ENCODE measurements at regions not wholly inside any gene's neighbourhood (a gene's known extent, or its start where the extent isn't known, plus 50 kb on each side); places are given as distances from the start of the nearest gene placed in this dataset.

GRCh38 chr4:45646885-45647590 is 476.8 kb downstream of the GABRG1 start:
- no peak for DNase-seq

GRCh38 chr4:45640281-45640680 is 483.6 kb downstream of the GABRG1 start:
- DNase-seq: no peak

- no peak for DNase-seq
Observed at GRCh38 chr4:45638641-45639040, 485.2 kb downstream of the GABRG1 start.

DNA sequence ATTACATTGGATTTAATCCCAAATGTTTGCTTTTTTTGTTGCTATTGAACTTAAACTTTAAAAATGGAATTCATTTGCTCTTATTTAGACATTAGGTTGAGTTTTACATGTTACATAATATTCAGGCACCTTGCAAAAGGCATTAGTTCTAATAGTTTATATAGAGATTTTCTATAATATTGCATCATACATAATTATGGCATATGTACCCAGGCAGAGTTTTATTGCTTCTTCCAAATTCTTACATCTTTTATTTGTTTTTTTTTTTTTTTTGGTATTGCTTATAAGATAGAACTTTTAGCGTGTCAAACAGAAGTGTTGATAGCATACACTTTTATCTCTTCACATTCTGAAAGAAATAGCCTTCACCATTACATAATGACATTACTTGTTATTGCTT is 487.7 kb downstream of the GABRG1 start:
- no peak for DNase-seq

DNA sequence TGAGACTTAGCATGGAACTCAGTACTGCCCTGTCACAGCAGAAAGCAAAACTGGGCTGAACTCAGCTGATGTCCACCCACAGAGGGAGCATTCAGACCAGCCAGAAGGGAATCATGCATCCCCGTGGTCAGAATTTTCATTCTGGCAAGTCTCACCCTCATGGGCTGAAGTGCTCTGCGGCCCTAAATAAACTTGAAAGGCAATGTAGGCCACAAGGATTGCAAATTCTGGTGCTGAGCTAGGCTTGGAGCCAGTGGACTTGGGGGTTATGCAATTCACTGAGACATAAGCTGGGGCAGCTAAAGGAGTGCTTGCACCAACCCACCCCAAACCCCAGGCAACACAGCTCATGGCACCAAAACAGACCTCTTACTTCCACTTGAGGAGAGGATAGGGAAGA is 494.1 kb downstream of the GABRG1 start:
- no peak for DNase-seq

- no peak for DNase-seq
Observed at GRCh38 chr4:45621971-45622370, 501.9 kb downstream of the GABRG1 start.

GRCh38 chr4:45620808-45621207 is 503.0 kb downstream of the GABRG1 start:
- no peak for DNase-seq

- no peak for DNase-seq
Observed at GRCh38 chr4:45596379-45597101, 527.3 kb downstream of the GABRG1 start.

GRCh38 chr4:45580334-45580733 is 543.5 kb downstream of the GABRG1 start:
- DNase-seq: peak; percentile 6 to 21

GRCh38 chr4:45578874-45579273 is 545.0 kb downstream of the GABRG1 start:
- no peak for DNase-seq

DNA sequence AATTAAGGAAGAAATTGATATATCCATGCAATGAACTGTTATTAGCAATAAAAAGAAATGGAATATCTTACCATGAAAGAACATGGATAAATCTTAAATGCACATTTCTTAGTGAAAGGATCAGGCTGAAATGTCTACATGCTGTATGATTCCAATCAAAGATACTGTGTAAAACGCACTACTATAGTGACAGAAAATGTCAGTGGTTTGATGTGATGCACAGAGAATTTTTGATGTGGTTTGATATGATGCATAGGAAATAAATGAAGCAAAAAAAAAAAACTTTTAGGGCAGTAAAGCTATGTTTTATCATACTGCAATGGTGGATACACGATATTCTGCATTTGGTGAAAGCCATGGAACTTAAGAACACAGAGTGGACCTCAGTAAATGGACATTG is 547.6 kb downstream of the GABRG1 start:
- no peak for DNase-seq

- DNase-seq: no peak
Observed at GRCh38 chr4:45569619-45570018, 554.2 kb downstream of the GABRG1 start.

- no peak for DNase-seq
Observed at GRCh38 chr4:45568694-45569093, 555.2 kb downstream of the GABRG1 start.

- no peak for DNase-seq
Observed at GRCh38 chr4:45566896-45567603, 556.8 kb downstream of the GABRG1 start.

DNA sequence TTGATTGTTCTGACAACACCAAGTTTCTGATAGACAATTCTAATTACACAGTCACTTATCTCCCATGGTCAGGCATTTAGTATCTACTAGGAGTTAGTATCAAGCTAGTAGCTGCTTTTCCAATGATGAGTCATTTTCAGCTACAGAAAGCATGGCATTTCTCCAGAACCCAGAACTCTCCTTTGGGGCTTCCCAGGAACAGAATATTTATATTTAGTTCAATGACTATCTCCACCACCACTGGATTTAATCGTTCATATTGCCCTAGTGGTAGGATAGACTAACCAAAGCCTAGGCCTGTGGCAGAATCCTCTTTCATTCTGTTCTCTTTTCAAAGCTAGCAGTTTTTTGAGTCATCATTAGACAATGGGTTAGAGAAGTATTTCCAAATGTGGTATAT is 569.4 kb downstream of the GABRG1 start:
- DNase-seq: no peak

DNA sequence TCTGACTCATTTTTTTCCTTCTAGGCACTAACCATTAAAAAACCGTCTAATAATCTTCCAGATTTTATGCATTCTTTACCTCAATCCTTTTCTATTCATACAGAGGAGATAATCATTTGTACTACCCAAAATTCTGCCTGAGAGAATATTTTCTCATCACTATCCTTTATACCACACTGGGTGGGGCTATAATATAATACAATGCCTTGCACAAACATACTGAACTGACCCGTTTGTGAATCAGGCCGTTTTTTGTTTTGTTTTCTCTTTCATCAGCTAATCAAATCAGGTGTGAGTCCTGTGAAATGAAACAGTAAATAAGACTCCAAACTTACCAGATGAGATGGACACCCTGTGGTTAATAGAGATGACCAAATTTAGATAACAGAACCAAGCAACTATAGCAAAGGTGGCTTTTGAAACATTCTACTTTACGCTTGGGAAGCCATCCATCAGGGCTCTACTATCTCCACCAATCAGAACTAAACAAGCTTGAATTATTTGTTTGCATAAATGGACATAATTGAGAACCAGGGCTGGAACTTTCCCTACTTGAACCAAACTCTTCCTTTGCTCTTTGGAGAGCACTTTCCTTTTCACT is 573.0 kb downstream of the GABRG1 start:
- DNase-seq: no peak

DNA sequence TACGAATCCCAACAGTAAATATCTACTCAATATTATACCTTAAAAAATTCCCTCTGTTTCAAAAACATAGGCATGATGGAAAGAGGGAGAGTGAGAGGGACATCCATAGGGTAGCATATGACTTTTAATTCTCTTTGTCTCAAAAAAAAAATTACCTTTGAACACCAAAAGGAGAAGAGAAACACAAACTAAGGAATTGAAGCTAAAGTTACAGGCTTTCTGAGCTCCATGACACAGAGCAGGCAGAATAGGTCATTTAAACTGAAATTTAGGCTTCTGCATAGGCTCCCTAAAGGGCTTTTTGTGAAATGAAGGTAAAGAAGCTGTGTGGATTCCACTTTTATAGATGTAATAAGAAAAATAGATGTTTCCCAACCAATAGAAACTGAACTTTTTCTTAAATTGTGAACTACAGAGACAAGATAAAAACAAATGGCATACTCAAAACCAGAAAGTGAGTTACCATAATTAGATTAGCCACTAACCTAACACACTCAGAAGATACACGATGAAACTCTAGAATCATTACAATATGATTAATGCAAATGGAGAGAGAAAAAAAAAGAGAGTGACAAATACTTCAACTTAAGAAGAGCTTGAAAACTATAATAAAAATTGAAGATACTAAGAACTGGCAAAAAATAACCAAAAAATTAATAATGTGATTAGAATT is 584.6 kb downstream of the GABRG1 start:
- no peak for DNase-seq

- DNase-seq: no peak
Observed at GRCh38 chr4:45530498-45530897, 593.4 kb downstream of the GABRG1 start.

DNA sequence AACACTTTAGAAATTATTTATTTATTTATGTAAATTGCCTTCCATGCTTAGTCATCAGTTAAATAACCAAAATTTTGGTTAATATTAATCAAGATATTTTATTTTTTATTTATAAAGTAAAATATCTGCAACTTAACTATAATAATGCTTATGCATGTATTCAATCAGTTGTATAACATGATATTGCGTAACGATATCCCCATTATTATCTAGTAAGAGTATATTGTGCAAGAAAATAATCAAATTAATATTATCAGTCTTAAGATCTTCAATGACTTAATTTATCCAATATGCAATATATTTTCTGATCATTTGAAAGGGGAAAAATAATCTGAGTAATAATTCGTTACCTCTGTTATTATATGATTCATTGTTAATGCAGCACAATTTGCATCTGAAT is 596.7 kb downstream of the GABRG1 start:
- DNase-seq: no peak

GRCh38 chr4:45518832-45519231 is 605.0 kb downstream of the GABRG1 start:
- DNase-seq: no peak

GRCh38 chr4:45502471-45502870 is 621.4 kb downstream of the GABRG1 start:
- no peak for DNase-seq

- DNase-seq: no peak
Observed at GRCh38 chr4:45484740-45485139, 639.1 kb downstream of the GABRG1 start.
